Left kidney (tissue), 1 donor: ENCODE measurements at regions not wholly inside any gene's neighbourhood (a gene's known extent, or its start where the extent isn't known, plus 50 kb on each side); places are given as distances from the start of the nearest gene placed in this dataset.

Source experiments
- DNase-seq: peaks from one replicate; pipeline ENCODE4 v3.0.0-alpha.2; 2013

GRCh38 chr13:47426126-47426849, 529.4 kb upstream of the HTR2A start:
- DNase-seq: no peak

- no peak for DNase-seq
These were observed 524.7 kb upstream of the HTR2A start for GRCh38 chr13:47421525-47421924.

- DNase-seq: no peak
These were observed 523.7 kb upstream of the HTR2A start for GRCh38 chr13:47420568-47420967.

DNA sequence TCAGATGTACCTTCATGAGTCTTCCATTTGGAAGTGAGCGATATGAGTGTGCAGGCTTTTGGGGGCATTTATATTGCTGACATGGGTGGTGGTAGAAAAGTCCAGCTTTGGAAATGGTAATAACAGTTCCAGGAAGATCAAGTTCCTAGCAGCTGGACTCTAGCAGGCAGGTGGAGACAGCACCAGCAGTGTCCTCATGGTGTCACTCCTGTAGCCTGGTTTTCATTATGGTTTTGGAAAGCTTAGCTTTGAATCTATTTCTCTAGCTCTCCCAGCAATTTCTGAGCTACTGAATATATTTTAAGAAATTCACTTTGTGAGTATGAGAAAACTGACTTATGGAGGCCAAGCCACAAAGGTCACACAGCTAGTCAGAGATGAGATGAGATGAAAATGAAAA, 523.2 kb upstream of the HTR2A start:
- no peak for DNase-seq

DNA sequence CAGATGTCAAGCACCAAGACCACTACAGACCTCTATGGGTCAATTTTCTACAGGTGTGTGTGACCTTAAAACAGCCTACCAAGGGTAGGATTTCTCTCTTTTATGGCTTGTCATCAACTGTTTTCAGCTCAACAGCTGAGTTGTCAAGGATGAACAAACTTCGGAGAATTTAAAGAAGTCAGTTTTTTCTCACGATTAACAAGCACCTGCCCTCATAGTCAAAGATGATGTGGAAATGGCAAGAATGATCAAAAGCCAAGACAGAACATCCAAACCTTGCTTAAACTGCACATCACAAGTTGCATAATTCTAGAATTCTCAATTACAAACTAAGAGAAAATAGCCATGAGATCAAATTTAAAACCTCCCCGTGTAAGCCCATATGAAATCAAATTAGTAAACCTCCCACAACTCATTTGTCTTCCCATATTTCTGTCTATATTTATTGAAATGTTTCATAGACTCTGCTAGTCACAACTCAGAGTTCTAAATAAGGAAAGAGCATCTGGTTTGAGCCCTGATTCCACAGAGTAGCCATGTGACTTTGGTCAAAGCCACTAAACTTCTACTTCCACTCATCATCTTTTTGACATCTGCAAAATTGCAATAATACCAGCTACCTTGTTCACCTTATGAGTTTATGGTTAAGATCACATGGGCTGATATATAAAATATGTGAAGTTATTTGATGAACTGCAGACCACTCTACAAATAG, 521.5 kb upstream of the HTR2A start:
- no peak for DNase-seq

GRCh38 chr13:47417485-47417884, 520.6 kb upstream of the HTR2A start:
- no peak for DNase-seq

DNA sequence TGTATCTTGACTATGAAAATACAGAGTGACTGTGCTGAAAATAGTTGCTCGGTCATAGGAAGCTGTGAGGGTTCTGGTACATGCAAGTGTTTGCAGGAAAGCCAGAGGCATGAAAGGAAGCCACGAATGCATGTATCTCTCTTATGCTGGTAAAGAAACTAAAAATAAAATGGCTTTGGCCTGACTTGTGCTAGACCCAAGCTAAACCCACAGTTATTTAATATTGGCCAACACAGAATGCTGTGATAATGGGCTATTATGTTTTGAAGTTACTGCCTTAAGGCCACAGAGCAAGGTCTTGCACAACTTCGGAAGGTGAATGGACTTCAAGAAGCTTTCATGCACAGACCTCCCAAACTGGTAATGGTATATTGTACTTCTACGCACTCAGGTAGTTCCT, 518.2 kb upstream of the HTR2A start:
- no peak for DNase-seq

- no peak for DNase-seq
These were observed 516.7 kb upstream of the HTR2A start for GRCh38 chr13:47413526-47413925.

- DNase-seq: no peak
These were observed 516.3 kb upstream of the HTR2A start for GRCh38 chr13:47413112-47413511.

GRCh38 chr13:47409778-47410177, 512.9 kb upstream of the HTR2A start:
- no peak for DNase-seq

GRCh38 chr13:47408546-47409319, 511.9 kb upstream of the HTR2A start:
- DNase-seq: no peak

GRCh38 chr13:47407808-47408207, 511.0 kb upstream of the HTR2A start:
- DNase-seq: no peak

DNA sequence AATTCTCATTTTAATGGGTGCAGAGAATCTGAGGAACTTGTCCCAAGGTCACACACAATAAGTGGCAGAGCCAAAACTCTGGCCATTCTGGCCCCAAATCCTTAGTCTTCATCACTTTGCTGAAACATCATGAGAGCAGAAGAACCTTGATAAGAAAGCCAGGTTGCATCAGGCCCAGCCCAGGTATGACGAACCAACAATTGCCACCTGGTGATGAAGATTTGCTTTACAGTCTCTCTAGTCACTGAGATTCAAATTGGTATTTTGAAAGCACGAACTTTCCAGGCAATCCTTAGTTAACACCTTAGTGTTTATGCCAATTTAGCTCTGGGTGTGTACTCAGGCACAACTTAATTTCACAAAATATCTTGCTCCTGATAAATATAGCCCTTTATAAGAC, 502.7 kb upstream of the HTR2A start:
- no peak for DNase-seq

- DNase-seq: no peak
These were observed 500.9 kb upstream of the HTR2A start for GRCh38 chr13:47397739-47398138.

- DNase-seq: no peak
These were observed 500.1 kb upstream of the HTR2A start for GRCh38 chr13:47396915-47397314.

DNA sequence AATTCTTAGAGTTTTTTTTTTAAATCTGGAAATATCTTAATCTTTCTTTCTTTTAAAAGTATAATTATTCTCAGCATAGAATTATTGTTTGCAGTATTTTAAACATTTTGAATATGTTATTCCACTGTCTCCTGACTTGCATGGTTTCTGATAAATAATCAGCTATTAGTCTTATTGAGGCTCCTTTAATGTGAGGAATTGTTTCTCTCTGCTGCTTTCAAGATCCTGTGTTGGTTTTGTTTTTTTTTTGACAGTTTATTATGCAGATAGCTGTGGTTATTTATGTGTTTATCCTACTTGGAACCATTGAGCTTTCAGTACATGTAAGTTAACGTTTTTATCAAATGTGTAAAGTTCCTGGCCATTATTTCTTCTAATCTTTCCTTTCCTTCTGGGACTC, 477.9 kb upstream of the HTR2A start:
- no peak for DNase-seq

GRCh38 chr13:47372751-47373150, 475.9 kb upstream of the HTR2A start:
- DNase-seq: no peak

GRCh38 chr13:47351798-47352197, 454.9 kb upstream of the HTR2A start:
- DNase-seq: no peak

DNA sequence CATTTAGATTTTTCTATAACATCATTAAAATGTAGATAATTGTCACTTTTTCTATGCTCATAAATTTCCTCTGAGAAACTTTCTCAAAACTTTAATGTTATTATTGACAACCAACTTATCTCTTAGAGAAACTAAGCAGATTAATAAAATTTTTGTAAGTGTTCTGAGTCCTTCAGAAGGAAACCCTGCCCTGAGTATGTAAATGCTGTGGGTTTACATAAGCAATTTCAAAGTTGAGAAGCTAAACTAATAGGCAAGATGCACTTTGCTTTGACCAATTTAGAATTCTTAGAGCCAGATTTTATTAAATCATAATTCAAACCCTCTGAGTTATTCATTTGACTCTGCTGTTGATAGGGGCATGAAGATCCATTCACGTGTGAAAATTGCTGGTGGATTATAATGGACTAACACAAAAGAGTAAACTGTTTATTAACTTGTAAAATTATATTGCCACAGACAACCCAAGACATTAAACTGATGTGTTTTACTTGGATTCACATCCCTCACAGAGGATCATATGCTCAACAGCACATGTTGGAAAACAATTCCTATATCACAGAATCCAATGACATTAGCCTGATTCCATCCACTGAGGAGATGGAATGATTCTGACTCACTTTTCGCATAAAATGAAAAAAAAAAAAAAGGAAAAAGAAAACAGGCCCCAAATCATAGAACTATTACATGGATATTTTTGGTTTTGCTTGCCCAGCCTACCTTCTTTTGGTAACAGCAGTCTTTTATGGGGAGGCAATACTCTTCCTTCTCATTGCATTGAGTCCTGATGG, 453.7 kb upstream of the HTR2A start:
- DNase-seq: no peak

DNA sequence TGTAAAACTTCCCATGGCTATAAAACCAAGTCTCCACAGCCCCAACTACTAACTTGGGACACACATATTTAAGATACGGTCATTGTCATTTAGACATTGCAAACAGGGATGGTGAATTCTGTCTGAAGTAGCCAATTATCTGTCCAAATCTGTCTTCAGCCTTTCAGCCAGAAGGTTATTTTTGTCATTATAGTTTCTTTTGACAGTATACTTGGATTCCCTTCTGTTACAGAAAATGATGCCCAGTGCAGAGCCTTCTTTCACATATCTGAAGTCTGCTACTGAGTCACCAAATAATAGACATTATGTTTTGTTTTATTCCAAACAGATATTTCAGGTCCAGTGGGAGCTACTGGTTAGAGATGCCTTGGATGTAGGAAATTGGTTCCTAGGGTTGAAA, 452.4 kb upstream of the HTR2A start:
- no peak for DNase-seq

DNA sequence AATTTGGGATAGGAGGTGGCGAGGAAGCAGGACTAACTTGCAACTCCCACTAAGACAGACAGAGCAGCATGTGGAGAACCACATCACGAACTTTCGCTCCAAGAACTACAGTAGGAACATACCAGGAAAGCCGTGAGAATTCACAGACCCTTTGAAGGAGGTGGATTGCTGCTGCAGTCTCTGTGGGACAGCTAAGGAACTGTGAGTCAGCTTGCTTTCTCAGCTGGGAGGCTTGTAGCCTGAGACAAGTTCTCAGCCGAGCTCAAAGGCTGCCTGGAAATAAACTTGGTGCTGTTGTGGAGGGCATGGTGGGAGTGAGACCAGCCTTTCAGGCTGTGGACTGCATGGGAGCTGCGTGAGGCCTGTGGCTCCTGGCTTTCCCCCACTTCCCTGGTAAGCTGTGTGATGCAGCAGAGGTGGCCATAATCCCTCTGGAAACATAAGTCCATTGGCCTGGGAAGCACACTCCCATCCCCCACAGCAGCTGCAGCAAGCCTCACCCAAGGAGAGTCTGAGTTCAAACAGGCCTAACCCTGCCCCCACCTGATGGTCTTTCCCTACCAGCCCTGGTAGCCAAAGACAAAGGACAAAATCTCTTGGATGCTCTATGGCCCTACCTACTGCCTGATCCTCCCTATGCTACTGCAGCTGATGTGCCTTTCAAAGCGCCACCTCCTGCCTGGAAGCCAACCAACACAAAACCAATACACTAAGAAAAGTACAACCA, 441.1 kb upstream of the HTR2A start:
- DNase-seq: no peak

GRCh38 chr13:47334173-47334572, 437.3 kb upstream of the HTR2A start:
- no peak for DNase-seq
